LNCaP clone FGC (cell line): ENCODE measurements at regions not wholly inside any gene's neighbourhood (a gene's known extent, or its start where the extent isn't known, plus 50 kb on each side); places are given as distances from the start of the nearest gene placed in this dataset.

Experiments used
- DNase-seq: peaks from one replicate; pipeline ENCODE4 v3.0.0-alpha.2; 2011; ENCODE audit warnings: low read depth
- H3K4me3 ChIP-seq: 2 replicates; pipeline ENCODE4 v1.5.1; 2011; ENCODE audit warnings: mild to moderate bottlenecking, low read depth, low read length, control low read depth
- CTCF ChIP-seq: IDR thresholded peaks from 2 replicates; pipeline ENCODE4 v1.5.1; 2012; ENCODE audit warnings: mild to moderate bottlenecking; ENCODE audit not compliant: control insufficient read depth, insufficient read depth; ENCODE audit errors: extremely low read depth

GRCh38 chr2:217160103-217160743, 300.4 kb upstream of the TNP1 start:
- TF ChIP-seq CTCF: no peak
- no peak for DNase-seq
- H3K4me3 ChIP-seq: no peak overlapping the region

GRCh38 chr2:217158928-217159327, 299.1 kb upstream of the TNP1 start:
- no peak for DNase-seq
- no peak for TF ChIP-seq CTCF
- H3K4me3 ChIP-seq: no peak overlapping the region

GRCh38 chr2:217157581-217157980, 297.7 kb upstream of the TNP1 start:
- H3K4me3 ChIP-seq: no peak overlapping the region
- no peak for DNase-seq
- TF ChIP-seq CTCF: no peak

- no peak for DNase-seq
Measured at GRCh38 chr2:217156801-217157200, 296.9 kb upstream of the TNP1 start.

DNA sequence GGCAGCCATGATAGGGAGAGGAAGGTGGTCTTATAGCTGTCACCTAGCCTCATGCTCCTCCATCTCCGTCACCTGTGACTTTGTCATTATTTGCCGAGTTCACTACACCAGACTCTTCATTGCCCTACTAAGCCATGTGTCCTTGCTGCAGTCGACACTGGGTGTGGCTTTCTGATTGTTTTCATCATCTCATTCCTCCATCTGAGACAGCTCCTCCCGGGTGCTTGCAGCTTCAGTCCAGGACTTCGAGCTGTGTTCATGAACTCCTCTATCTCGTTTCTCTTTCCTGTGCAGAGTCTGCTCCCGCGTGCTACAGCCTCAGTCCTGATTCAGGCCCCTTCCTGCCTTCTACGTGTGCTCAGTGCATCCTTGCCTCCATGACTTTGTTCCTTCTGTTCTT, 295.1 kb upstream of the TNP1 start:
- TF ChIP-seq CTCF: no peak
- no peak for DNase-seq
- no peak overlapping the region for H3K4me3 ChIP-seq

More at GRCh38 chr2:217156801-217157200, 296.9 kb upstream of the TNP1 start:
- no peak overlapping the region for H3K4me3 ChIP-seq
- no peak for TF ChIP-seq CTCF

GRCh38 chr2:217153510-217153909, 293.6 kb upstream of the TNP1 start:
- H3K4me3 ChIP-seq: no peak overlapping the region
- DNase-seq: no peak
- no peak for TF ChIP-seq CTCF

DNA sequence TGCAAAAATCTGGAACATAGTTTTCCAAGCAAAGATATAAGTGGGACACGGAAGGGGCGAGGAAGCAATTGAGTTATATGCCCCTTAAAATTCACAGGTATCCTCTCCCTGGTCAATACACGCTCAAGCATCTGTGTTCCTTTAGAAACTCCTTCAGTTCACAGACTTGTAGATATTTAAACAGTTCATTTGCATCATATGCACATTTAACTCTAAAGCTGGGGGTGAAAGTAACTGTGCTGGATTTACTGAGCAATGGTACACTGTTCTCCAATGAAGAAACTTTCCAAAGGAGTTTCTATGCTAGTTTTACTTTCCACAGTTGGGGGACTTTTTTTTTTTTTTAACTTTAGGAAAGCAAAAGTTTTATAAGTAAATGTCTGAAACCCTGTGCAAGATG, 293.0 kb upstream of the TNP1 start:
- DNase-seq: no peak
- no peak for TF ChIP-seq CTCF
- no peak overlapping the region for H3K4me3 ChIP-seq
